IPS-NIHi7 (cell line): ENCODE measurements at regions not wholly inside any gene's neighbourhood (a gene's known extent, or its start where the extent isn't known, plus 50 kb on each side); places are given as distances from the start of the nearest gene placed in this dataset.

Experiments used
- DNase-seq: peaks from one replicate; pipeline ENCODE4 v3.0.0; 2012; ENCODE audit warnings: mixed read lengths; ENCODE audit errors: extremely low spot score

DNA sequence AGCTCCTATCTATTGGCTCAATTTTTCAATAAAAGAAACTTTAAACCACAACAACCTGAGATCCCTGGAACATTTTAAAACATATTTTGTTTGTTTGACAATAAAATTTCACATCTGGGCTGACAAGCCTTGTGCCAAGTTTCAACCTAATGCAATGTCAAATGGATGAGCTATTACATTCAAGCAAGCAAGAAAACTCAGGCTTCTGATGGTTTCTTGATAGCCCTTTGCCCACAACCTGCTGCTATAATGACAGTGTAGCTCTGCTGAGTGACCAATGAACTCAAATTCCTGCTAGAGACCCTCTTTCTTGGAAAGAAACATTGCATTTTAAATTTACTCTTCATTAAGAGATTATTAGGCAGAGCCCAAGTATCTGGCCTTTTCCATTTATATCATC lies 472.9 kb downstream of the ARHGEF28 start:
- DNase-seq = no peak

DNA sequence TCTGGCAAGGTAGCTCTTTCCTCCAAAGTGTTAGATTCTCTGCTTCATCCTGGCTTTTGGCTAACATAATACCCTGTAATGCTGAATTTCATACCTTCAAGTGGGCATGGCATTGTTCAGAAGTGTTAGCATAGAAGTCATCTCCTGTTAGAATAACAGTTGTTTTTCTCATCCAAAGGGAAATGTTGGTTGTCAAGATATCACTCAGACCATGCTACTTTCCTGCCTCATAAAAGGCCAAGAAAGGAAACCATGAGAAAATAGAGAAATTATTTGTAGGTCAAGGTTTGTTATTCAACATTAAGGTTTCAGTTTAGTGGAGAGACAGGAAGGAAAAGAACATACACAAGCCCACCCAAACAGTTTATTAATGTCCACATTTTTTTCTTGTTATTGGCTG lies 472.5 kb downstream of the ARHGEF28 start:
- DNase-seq = no peak

DNA sequence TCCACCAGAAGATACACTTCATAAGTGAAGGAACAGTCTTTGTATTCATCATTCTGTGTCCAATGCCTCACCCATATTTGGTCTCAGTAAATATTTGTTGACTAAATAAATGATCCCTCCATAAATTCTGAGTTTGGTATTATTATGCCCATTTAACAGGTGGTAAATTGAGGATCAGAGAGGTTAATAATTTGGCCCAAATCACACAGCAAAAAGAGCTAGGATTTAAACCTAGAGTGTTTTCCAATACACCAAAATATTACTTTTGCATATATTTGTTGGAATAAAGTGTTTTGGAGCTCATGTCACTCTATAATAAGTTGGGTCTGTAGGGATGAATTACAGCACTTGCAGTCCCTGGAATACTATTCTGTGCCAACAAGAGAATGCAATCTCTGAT lies 470.3 kb downstream of the ARHGEF28 start:
- DNase-seq = no peak

DNA sequence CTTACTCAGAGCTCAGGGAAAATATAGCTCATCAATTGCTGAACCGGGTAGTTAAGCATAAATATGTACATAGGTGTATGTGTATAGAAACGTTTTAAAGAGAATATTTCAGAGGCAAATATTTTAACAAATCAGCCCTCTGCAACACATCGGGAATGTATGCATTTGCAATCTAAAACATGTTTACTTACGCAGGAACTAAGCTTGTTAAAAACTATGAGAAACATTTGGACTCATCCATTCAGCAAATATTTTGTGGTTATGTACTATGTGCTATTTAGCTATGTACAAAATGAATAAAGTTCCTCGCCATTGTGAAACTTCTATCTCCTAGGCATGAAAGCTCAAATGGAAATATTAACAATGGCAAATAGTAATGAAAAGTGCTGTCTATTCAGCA lies 469.9 kb downstream of the ARHGEF28 start:
- no peak for DNase-seq

DNA sequence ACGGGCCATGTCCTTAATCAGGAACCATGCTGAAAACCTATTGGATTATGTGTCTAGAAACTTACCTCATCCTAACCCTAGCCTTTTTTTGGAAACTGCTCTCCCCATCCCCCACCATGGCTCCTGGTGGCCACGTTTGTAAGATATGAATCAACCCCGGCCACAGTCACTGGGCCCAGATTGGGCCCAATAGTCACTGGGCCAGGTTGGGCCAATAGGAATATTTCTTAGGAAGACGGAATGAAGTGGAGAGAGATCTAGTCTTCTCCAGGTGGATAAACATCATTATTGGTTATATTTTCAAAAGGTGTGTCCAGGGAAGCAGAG lies 468.7 kb downstream of the ARHGEF28 start:
- no peak for DNase-seq

DNA sequence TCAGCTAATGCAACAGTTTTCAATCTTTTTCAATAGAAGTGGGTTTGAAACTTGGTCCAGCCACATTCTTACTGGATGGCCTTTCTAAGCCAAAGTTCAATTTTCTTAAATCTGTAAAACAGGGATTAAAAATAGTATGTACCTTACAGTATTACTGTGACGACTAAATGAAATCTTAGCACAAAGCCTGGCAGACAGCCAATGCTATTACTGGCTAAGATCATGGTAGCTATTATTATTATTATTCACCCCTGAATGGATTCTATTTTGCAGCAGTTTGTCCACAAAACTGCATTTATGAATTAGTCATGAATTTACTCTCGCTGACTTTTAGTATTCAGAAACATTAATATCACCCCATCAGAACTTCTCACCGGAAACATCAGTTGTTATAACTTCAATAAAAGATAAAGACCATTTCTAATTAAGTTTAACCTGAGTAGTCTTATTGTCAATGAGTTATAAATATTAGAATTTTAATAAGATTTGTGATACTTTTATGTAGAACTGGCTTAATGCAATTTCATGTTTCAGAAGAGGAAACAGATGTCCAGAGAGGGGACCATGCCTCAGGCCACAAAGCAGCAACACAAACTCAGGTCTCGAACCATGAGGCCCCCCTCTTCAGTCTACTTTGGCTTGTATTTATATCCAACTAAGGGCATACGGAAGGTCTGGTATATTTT lies 468.2 kb downstream of the ARHGEF28 start:
- no peak for DNase-seq

DNA sequence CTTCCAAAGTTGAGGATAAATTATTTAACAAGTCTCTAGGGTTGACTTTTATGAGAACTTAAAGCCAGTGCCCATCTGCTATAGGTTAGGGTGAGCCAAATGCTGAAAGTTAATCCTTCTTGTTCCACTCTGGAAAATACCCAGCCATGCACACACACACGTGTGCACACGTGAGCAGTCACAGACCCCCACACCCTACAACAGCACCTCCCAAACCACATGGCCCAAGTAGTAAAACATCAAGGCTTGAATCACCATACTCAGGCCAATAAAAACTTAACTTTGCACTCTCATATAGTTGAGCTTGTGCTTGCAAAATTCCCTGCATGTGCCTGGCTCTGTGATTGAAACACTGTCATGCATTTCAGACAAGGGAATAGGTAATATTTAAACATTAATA lies 467.6 kb downstream of the ARHGEF28 start:
- no peak for DNase-seq

DNA sequence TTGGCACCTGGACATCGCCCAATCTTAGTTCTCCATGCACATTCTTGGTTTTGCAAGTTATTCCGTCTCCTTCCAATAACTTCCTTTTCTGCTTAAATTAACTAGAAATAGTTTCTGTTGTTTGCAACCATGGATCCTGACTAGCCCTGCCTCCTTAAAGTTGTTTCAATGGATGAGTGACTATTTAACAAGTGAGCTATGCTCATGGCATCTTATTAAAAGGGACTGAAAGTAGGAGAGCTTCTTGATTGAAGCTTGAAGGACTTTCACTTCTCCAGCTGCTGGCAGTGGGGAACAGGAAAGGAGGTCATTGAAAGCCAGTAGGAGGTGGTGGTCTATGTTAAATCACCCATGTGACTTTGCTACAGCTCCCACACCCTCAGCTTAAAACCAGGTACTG lies 466.8 kb downstream of the ARHGEF28 start:
- no peak for DNase-seq

DNA sequence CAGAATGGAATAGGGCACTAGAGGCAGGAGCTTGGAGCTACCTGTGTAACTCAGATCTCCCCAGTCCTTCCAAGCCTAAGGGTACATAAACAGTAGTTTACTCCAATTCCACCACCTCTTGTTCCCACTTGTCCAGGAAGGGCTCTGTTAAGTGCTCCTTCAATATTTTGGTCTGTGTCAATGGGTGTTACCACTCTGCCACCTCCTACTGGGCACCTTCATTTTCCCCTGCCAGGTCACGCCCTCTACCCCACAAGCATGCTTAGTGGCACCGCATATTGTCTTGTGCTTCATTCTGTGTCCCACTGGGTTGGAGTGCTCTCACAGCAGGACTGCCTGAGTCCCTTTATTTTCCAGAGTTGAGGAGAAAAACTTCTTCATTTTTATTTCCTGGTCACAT lies 459.8 kb downstream of the ARHGEF28 start:
- no peak for DNase-seq

DNA sequence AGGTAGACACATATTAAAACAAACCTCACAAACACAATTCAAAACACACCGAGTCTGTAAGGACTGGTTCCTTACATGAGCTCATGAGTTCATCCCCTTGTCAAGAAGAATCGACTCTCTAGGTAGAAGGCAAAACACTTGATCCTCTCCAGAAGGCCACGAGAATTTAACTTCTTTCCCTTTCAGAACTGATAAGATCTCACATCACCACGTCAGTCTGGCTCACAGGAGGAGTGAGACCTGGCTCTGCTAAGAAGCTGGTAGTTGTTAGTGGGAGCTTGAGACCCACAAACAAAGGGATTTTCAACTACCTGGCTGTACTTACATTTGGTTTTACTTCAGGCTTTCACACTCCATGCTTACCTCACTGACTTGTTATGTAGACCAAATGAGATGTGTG lies 459.2 kb downstream of the ARHGEF28 start:
- DNase-seq = no peak

DNA sequence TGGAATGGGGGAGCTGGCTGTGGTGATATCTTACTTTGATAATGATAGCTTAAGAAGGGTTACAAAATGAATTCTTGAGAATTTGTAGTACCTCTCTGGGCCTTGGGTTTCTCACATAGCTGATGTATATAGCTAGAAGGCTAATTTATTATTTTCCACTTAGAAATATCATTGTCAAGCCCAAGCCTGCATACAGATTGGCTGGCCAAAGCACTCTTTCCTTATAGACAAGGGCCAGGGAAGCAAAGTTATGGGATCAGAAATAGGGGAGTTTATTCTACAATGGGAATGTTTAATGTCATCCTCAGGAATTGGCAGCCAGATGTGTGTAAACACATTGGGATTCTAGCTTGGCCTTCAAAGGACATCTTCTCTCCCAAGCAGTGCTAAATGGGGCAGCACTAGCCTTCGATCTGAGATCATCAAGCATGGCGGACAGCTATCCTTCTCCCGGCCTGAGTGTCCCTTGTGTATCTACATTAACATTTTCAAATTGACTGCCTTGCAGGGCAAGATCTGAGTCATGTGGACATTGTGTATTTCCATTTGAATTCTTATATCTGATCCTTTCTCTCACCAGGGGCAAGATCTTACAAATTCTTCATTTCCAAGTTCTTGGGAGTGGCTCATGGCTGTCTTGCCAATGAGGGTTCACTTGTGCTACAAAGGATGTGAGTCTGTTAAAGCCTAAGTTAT lies 457.2 kb downstream of the ARHGEF28 start:
- DNase-seq = no peak

DNA sequence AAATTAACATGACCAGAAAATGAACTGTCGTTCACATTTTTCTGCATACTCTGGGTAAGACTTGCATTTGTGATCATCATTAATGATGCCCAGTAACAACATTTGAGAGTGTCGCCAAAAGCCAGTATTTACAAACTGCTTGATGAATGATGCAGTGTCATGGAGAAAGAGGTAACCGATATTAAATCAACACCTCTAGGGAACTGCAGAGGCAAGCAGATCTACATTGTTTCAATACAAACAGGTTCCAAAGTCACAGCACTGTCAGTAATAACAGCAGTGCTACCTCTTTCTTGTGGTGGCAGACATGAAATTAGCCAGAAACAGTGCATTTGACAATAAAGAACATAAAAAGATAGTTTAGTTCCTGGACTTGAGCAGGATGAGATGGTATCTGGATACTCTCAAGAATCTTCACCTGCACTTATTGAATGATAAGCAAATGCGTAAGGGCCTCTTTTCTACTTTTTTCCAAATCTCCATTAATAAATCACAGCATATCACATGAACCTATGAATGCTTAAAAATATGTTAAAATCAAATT lies 456.6 kb downstream of the ARHGEF28 start:
- no peak for DNase-seq

DNA sequence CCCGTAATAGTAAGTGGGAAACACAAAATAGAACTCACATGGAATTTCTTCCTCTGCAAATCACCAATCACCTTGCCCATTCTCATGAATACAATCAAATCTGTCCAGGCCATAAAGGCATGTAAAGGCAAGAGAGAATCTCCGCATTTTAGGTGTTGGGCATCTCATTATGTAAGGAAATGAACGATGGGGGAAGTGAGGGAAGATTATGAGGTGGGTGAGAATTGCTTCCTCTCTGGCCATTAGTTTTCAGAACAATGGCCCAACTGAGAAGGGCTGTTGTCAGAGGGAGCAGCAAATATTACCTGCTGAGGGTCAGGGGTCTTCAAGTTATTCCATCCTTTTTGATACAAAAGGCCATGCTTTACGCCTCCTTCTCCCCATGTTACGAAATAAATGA lies 455.1 kb downstream of the ARHGEF28 start:
- DNase-seq = no peak

DNA sequence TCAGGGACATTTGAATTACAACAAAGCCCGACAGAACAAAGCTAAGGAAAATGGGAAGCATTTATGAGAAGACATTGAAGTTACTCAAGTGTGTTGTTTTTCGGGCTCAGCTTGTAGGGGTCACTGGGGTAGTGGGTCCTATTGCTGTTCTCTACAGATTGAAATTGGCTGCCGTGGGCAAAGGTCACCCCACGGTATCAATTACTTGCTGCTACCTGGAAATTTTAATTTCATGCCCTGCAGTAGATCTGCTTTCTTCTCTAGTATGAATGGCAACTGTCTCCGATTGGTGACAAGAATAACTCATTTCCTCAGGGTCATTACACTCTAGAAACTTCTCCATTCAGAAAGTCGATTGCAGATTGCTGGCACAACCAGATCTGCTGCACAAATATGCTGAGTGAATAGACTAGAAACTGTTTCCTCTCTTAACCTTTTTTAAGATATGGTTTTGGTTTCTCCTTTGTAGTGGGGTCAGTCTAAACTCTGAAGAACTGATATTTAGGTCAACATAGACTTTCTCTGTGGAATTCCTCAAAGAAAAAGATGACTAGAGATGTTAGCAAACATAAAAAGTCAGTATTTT lies 454.1 kb downstream of the ARHGEF28 start:
- DNase-seq = no peak

DNA sequence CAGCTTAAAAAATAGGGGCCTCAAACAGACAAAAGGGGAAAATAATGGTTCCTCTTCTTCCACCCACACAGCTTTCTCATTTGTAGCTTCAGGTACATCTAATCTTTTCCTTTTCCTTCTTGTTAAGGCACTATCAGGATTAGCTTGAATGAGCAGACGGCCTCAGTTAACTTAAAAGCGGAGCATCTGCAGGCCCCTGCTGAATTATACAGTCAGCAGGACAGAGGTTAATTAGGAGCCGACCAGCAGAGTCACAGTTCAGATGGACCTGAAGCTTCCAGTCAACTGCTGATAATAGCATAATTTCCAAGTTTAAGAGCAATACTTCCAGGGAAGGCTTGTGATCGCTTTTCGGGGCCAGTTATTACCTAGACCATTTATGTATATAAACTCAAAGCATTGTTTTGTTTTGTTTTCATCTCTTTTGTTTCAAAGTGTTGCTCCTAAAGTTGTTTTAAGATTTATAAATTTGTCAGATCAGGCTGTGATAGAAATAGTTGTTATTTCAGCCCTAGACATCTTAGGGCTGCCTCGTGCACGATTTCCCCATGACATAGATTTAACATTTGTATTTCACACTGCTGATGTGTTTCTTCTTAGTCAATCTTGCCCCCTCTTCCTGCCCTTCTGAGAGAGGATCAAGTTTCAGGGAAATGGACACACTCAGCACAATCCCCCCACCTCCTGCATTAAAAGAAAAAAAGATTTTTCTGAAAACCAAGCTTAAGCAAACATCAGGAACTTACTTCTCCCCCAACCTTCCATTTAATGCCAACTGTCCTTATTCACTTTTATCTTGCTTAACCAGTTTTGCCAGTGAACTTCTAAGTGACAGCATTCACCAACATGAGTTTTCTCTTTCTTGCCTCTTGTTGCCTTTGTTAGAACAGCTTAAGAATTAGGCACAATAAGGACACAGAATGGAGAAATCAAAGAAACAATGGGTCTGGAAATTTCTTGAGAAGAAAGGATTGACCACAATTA lies 449.8 kb downstream of the ARHGEF28 start:
- DNase-seq = no peak

DNA sequence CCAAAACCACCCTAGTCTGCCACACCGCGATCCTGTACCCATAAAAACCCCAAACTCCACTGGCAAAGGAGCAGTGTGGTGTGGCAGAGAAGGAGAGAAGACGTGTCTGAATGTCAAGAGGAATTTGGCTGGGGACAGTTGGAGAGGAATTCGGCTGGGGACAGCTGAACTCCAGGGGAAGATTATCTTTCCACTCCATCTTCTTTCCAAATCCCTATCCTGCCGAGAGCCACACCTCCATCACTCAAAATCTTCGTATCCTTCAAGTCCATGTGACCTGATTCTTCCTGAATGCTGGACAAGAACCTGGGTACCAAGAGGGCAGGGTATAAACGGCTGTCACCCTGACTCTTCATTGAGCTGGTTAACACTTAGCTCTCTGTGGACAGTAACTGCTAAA lies 448.1 kb downstream of the ARHGEF28 start:
- no peak for DNase-seq

DNA sequence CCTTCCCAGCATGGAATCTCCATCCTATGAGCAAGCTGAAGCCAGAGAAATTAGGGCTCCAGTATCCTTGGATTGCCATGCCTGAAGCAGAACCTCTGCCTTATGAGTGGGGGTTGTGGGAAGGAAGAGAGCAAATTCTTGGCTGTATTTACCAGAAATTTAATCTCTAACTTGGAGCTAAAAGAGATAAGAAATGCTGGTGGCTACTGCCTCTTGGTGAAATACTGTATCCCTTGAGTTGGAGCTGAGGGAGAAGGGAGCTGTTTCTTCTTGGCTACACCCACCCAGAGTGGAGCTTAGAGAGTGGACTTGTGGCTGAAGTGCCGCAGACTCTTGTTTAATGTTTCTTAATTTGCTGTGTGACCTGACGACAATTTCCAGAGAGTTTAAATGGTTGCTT lies 447.3 kb downstream of the ARHGEF28 start:
- no peak for DNase-seq

DNA sequence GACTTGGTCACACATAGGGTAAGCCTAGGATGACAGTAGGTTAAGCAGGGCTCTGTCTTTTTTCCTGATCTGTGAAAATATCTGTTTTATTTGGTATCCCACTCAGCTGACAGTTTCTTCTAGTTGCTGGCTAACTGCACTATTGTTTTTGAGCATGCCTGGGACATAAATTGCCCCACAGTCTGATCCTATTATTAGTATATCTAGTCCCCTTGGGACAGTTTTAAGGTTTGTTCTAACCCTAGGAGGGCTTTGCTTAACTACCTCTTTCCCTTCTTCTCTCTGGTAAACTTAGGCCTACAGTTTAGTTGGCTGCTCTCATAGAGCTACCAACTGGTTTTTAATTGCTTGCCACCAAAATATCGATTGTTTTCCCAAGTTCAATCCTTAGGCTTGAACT lies 446.6 kb downstream of the ARHGEF28 start:
- no peak for DNase-seq

DNA sequence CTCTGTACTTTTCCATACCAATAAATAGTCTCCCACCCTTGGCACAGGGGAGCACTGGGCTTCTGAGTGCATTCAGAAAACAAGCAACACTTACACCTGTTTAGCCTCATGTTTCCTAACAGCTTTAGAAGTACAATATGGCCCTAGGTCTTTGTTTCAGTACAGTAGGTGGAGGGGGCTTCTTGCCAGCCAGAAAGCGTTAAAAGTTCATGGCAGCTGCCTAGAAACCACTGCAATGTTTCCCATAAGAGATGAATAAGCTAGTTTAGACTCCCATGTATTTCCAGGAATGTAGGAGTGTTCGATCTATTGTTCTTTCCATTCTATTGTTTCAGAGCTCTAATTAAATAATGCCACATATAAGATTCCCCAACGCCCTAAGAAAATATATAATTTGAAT lies 444.8 kb downstream of the ARHGEF28 start:
- no peak for DNase-seq

DNA sequence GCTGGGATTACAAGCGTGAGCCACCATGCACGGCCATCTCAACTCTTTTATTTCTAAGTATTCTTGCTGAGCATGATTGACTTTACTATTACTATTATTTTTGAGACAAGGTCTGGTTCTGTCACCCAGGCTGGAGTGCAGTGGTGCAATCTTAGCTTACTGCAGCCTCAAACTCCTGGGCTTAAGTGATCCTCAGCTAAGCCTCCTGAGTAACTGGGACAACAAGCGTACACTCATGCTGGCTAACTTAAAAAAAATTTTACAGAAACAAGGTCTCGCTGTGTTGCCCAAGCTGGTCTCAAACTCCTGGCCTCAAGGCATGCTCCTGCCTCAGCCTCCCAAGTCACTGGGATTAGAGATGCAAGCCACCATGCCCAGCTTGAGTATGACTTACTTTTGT lies 443.7 kb downstream of the ARHGEF28 start:
- DNase-seq = no peak

DNA sequence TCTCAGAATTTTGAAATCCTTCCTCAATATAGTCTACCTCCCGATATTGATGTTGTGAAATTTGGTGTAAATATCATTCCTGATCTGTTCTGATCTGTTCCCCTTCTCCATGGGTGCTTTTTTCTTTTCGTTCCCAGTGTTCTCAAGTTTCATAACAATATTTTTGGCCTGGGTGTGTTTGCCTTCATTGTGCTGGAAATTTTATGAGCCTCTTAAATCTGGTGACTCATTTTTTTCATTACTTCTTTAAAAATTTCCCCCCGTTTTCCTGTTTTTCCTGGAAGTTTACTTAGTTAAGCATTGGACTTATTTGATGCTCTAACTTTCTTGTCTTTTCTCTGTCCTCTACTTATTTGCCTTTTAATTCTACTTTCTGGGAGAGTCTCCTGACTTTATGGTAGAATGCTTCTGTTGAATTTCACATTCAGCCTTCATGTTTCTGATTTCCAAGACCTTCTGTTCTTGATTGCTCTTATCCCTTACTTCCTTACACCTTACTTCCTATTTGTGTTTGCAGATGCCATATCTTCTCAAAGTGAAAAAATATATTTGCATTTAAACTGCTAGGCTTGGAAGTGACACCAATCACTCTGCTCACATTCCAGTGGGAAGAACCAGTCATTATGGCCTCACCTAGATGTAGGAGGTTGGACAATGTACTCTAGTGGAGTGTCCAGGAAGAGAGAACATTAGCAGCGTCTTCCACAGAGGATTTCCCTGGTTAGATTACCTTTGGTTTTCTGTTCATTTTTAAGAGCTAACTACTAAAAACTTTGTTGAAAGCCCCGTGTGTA lies 441.9 kb downstream of the ARHGEF28 start:
- no peak for DNase-seq
